NCI-H2196 treated with DMSO at 0.1 percent for 48 hours (cell line): ENCODE measurements at regions not wholly inside any gene's neighbourhood (a gene's known extent, or its start where the extent isn't known, plus 50 kb on each side); places are given as distances from the start of the nearest gene placed in this dataset.
"Not testable (repeated sequence)": the region's sequence is repeated elsewhere in the genome, so short reads cannot be mapped to it uniquely, and the experiment has no call there.

ENCODE experiments used
- DNase-seq: peaks from one replicate; lab custom pipeline; 2025; ENCODE audit not compliant: unreplicated experiment; lab: John Stamatoyannopoulos, UW

- DNase-seq, result not testable (repeated sequence)
Measured at GRCh38 chr4:189551931-189552670, 388.6 kb upstream of the FRG1 start.

DNA sequence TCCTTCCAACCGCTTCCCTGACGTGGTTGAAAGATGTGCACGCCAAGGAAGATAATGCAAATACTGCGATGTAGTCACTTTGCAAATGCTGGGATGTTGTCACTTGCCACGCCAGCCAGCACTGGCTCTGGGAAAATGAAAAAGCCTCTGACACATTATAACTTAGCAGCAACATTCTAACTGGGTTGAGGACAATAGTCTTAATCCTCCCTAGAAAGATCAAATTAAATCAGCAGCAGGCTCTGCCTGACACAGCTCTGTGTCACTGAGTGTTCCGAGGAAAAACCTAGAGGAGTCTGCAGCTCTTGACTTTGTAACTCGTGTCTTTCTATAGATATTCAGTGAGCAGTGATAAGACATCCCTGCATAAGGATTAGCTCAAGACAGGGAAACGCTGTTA is 380.1 kb upstream of the FRG1 start:
- not testable (repeated sequence) for DNase-seq

- DNase-seq, result not testable (repeated sequence)
Measured at GRCh38 chr4:189563751-189564150, 376.9 kb upstream of the FRG1 start.

GRCh38 chr4:189566271-189566670 is 374.4 kb upstream of the FRG1 start:
- DNase-seq, result not testable (repeated sequence)

DNA sequence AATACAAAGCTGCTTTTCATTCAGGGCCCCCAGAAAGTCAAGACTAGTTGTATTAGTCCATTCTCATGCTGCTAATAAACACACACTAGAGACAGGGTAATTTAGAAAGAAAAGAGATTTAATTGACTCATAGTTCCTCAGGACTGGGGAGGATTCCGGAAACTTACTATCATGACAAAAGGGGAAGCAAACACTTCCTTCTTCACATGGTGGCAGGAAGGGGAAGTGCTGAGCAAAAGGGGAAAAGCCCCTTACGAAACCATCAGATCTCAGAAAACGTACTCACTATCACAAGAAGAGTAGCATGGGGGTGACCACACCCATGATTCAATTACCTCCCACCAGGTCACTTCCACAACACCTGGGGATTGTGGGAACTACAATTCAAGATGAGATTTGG is 373.8 kb upstream of the FRG1 start:
- DNase-seq, result not testable (repeated sequence)

DNA sequence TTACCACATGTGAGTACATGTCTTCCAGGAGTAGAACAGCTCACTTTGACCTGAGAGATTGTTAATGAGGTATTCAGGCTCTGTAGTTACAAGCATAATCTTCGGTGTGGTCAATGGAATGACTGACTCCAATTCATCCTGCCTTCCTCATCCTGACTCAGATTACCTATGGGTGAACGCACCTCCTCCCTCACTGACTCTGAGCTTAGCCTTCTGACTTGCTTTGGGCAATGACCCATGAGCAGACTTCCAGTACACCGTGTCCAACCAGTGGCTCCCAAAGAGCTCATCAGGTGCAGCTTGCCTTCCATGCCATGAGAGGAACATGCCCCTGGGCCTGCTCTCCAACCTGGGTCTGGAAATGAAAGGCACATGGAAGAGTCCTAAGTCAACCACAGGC is 361.0 kb upstream of the FRG1 start:
- DNase-seq, result not testable (repeated sequence)

- DNase-seq, result not testable (repeated sequence)
Measured at GRCh38 chr4:189586908-189587632, 353.6 kb upstream of the FRG1 start.

- DNase-seq, result not testable (repeated sequence)
Measured at GRCh38 chr4:189589201-189589600, 351.5 kb upstream of the FRG1 start.

GRCh38 chr4:189592890-189593289 is 347.8 kb upstream of the FRG1 start:
- no peak for DNase-seq

GRCh38 chr4:189597341-189597740 is 343.3 kb upstream of the FRG1 start:
- no peak for DNase-seq

DNA sequence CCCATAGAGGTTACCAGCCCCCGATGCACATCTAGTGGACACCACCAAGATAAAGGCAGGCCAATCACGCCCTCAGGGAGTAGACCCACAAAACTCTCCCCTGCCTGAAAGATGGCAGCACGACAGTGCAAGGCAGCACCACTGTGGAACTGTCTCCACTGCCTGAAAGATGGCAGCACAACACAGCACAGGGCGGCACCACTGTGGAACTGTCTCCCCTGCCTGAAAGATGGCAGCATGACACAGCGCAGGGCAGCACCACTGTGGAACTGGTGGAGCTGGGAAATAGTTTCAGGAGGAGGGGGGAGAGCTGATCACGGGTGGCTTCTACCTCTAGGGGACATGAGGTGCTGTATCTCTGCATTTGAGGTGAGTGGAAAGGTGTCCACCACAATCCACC is 340.4 kb upstream of the FRG1 start:
- no peak for DNase-seq

GRCh38 chr4:189600718-189601435 is 339.8 kb upstream of the FRG1 start:
- DNase-seq, result no peak

DNA sequence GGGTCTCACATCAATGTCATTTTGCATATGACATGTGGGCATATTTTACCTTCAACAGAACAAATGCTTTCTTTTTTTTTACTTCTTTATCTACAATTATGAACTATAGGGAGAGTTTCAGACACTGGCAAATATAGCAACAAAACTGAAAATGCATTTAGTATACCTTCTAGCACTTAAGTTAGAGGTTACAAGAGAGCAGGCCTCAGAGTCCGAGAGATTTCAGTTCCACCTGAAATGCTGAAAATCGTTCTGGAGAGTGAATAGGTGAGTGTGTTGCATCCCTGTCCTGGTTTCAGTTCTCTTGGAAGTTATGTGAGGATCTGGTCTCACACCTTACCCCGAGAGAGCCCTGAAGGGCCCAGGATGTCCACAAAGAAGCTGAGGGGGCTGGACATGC is 337.8 kb upstream of the FRG1 start:
- not testable (repeated sequence) for DNase-seq

DNA sequence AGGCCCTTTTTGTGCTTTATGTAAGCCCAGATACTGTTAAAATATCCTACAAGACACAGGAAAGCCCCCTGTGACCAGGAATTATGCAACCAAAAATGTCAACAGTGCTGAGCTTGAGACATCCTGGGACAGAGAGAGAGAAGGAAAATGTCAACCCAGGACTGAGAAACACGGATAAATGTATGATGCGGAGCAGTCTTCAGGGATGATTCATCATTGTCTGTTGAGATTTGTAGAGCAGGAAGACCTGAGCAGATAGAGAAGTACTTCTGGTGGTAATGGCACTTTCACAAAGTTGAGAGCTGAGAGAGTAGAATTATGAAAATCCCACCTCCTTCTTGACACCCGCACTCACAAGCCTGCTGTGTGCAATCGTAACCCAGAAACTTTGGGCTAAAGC is 330.1 kb upstream of the FRG1 start:
- not testable (repeated sequence) for DNase-seq

DNA sequence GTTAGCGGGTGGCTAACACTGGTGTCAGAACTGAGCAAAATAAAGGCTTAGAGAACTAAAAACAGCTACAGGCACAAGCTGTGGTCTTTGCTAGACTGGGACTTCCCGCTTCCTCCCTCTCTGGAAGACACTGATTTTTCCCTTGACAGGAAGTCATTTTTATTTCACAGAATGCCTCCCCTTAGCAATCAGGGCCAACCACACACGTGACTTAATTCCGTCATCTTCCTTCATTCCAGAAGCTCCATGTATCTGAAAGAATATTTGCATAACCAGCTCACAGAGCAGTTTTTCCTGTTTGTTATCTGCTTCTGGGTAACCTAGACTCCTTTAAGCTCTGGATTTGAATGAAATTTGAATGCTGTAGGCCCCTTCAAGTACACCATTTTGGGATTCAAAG is 327.5 kb upstream of the FRG1 start:
- no peak for DNase-seq

DNA sequence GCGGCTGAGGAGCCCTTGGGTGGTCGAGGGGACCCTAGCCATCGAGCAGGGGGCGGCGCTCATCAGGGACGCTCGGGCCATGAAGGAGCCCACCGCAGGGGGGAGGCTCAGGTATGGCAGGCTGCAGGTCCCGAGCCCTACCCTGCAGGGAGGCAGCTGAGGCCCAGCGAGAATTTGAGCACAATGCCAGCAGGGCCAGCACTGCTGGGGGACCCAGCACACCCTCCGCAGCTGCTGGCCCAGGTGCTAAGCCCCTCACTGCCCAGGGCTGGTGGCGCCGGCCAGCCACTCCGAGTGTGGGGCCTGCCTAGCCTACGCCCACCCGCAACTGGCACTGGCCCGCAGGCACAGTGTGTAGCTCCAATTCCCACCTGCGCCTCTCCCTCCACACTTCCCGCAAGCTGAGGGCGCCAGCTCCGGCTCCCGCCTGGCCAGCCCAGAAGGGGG is 325.4 kb upstream of the FRG1 start:
- no peak for DNase-seq

GRCh38 chr4:189617741-189618140 is 322.9 kb upstream of the FRG1 start:
- DNase-seq, result not testable (repeated sequence)

DNA sequence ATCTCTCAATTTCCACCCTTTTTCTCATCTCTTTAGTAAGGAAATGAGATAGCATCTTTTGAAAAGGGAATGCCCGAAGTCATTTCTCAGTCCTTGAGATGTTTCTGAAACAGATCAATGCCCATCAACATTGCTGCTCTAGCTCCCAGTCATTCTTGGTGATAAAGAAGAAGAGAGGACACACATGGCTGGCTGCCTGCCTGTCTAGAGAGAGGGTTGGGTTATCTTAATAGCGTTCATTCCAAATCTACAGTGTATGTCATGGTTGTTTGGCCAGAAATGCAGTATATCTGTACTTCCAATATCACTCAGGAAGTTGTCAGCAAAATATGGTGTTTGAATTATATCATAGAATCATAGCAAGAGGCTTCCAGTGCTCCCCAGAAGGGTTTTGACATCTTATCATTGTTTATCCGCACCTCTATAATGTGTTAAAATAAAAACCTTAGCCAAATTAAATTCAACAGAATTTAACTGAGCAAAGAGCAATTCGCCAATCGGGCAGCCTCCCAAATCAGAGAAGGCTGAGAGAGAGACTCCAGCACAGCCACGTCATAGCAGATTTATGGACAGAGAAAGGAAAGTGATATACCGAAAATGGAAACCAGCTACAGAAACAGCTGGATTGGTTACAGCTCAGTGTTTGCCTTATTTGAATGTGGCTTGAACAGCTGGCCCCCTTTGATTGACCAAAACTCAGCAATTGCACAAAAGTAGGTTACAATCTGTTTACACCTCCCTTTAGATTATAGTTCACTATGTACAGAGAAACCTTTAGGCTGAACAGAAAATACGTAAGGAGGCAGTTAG is 321.0 kb upstream of the FRG1 start:
- DNase-seq, result not testable (repeated sequence)

- not testable (repeated sequence) for DNase-seq
Measured at GRCh38 chr4:189622574-189622973, 318.1 kb upstream of the FRG1 start.

DNA sequence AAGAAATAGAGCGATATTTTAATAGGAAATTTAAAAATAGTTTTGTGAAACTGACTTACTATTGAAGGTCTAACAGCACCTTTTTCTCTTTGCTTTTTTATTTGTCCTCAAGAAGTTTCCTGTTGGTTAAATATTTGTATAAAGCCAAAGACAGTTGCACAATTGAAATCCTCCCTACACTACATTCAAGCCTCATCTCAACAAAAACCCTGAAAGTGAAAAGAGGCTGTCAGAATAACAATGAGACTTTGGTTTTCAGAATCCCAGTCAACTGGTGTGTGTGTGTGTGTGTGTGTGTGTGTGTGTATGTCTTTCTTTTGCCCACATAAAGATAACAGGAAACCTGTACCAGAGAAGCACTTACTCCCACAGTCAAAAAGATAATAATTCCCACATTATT is 313.6 kb upstream of the FRG1 start:
- not testable (repeated sequence) for DNase-seq

GRCh38 chr4:189629733-189630132 is 310.9 kb upstream of the FRG1 start:
- DNase-seq, result not testable (repeated sequence)
